ENCODE measurements at regions not wholly inside any gene's neighbourhood (a gene's known extent, or its start where the extent isn't known, plus 50 kb on each side); places are given as distances from the start of the nearest gene placed in this dataset.

- no peak for TF ChIP-seq ZNF512 (CRISPR knock-in tag; IDR thresholded peaks at IDR 0.05; ENCODE audit: borderline replicate concordance)
Observed at GRCh38 chr7:96612034-96612433, 97.6 kb downstream of the SEM1 start (continued).

- Mint-ChIP-seq H3K27me3 (ENCODE audit: low read depth) (no peaks in the 10 kb centered on the region; the same call in none of the 2 replicates), H3K9me3 (peaks cover 3% of the 10 kb centered on the region; the same call in 1 of the 2 replicates), H3K36me3 (no peaks in the 10 kb centered on the region), H3K4me1 (no peaks in the 10 kb centered on the region), H3K27ac (no peak overlapping the region), H3K4me3 (no peak overlapping the region)
- ChIA-PET POLR2A (no interaction called here), CTCF (no interaction called here)
- ATAC-seq = no peak
- DNase-seq (ENCODE audit: low spot score) = no peak
- TF ChIP-seq ATF2 (CRISPR knock-in tag; IDR thresholded peaks at IDR 0.05; ENCODE audit: borderline replicate concordance, low read depth) (no peak), JUN (CRISPR knock-in tag; IDR thresholded peaks at IDR 0.05) (no peak), ATF1 (CRISPR knock-in tag; IDR thresholded peaks at IDR 0.05) (no peak), ZNF232 (CRISPR knock-in tag; IDR thresholded peaks at IDR 0.05) (no peak), FOXP1 (CRISPR knock-in tag; IDR thresholded peaks at IDR 0.05; ENCODE audit: borderline replicate concordance) (no peak), ZNF317 (CRISPR knock-in tag; IDR thresholded peaks at IDR 0.05; ENCODE audit: borderline replicate concordance, low read depth) (no peak), ETV6 (CRISPR knock-in tag; IDR thresholded peaks at IDR 0.05) (no peak), SP1 (CRISPR knock-in tag; conservative IDR thresholded peaks at IDR 0.05) (no peak), ESRRA (CRISPR knock-in tag; IDR thresholded peaks at IDR 0.05; ENCODE audit: borderline replicate concordance) (no peak), NR2C2 (CRISPR knock-in tag; IDR thresholded peaks at IDR 0.05) (no peak), RELA (CRISPR knock-in tag; IDR thresholded peaks at IDR 0.05; ENCODE audit: borderline replicate concordance) (no peak), TEAD4 (CRISPR knock-in tag; IDR thresholded peaks at IDR 0.05) (no peak), IRF1 (CRISPR knock-in tag; IDR thresholded peaks at IDR 0.05) (no peak), TCF7 (CRISPR knock-in tag; IDR thresholded peaks at IDR 0.05; ENCODE audit: low read depth) (no peak), STAT6 (CRISPR knock-in tag; conservative IDR thresholded peaks at IDR 0.05; ENCODE audit: low read depth) (no peak)
Observed at GRCh38 chr7:96605045-96605716, 104.5 kb downstream of the SEM1 start.

GRCh38 chr7:96599288-96599936 is 110.2 kb downstream of the SEM1 start:
- ChIA-PET CTCF (no interaction called here), POLR2A (no interaction called here)
- Mint-ChIP-seq H3K27me3 (ENCODE audit: low read depth) (peaks cover 23% of the 10 kb centered on the region), H3K36me3 (no peaks in the 10 kb centered on the region), H3K9me3 (no peaks in the 10 kb centered on the region), H3K4me1 (peaks cover 23% of the 10 kb centered on the region), H3K27ac (no peak overlapping the region), H3K4me3 (no peak overlapping the region)
- DNase-seq (ENCODE audit: low spot score) (no peak), ATAC-seq (no peak)
- TF ChIP-seq FOXK1 (CRISPR knock-in tag; IDR thresholded peaks at IDR 0.05) (no peak), SOX15 (CRISPR knock-in tag; IDR thresholded peaks at IDR 0.05) (no peak), SP1 (CRISPR knock-in tag; conservative IDR thresholded peaks at IDR 0.05) (no peak), ATF1 (CRISPR knock-in tag; IDR thresholded peaks at IDR 0.05) (no peak), SMAD3 (CRISPR knock-in tag; IDR thresholded peaks at IDR 0.05; ENCODE audit: borderline replicate concordance) (no peak), ZNF396 (CRISPR knock-in tag; IDR thresholded peaks at IDR 0.05; ENCODE audit: borderline replicate concordance) (no peak)
